SK-N-SH (cell line): ENCODE measurements at regions not wholly inside any gene's neighbourhood (a gene's known extent, or its start where the extent isn't known, plus 50 kb on each side); places are given as distances from the start of the nearest gene placed in this dataset.

Source experiments
- CTCF ChIA-PET: fragments of 300-600, 350-600 bp; formaldehyde crosslinking; extraction: SDS; loops from one replicate; lab custom pipeline; 2021; lab: Yijun Ruan, JAX
- POLR2A ChIA-PET: fragments of 350-600 bp; sonication (Branson Sonifier 250); formaldehyde crosslinking; extraction: SDS; loops from one replicate; lab custom pipeline; 2020; ENCODE audit warnings: antibody characterized with exemption, inconsistent platforms; lab: Yijun Ruan, JAX
- DNase-seq: peaks from one replicate; pipeline ENCODE4 v3.0.0; 2012
- H2AFZ ChIP-seq: fragments of 200-600 bp; sonication (generic); 2 replicates; pipeline ENCODE4 v1.8.1; 2016; ENCODE audit warnings: antibody characterized with exemption, mild to moderate bottlenecking, low read depth
- H3F3A ChIP-seq: fragments of 200-600 bp; sonication (generic); replicated peaks from 2 replicates; pipeline ENCODE3; 2016; ENCODE audit warnings: antibody characterized with exemption, mild to moderate bottlenecking; ENCODE audit not compliant: insufficient read depth
- H3K27ac ChIP-seq, 2 experiments: fragments of 200-500 bp in 1 of 2; fragments of 200-600 bp in 1 of 2; sonication (Bioruptor generic) in 1 of 2; sonication (generic), shearing (Covaris generic) in 1 of 2; 2 replicates each; pipeline versions ENCODE4 v1.5.1 to v1.6.1; 2014 to 2016; ENCODE audit warnings: low read depth in 2 of 2, inconsistent platforms in 1 of 2, low read length in 1 of 2, mild to moderate bottlenecking in 1 of 2, mixed read lengths in 1 of 2
- H3K27me3 ChIP-seq: fragments of 200-600 bp; sonication (generic), shearing (Covaris generic); 2 replicates; pipeline ENCODE4 v1.6.1; 2016; ENCODE audit warnings: mixed run types; ENCODE audit not compliant: insufficient read depth
- H3K36me3 ChIP-seq, 2 experiments: fragments of 200-500 bp in 1 of 2; fragments of 200-600 bp in 1 of 2; sonication (Bioruptor generic) in 1 of 2; sonication (generic) in 1 of 2; replicated peaks in 1 of 2; 2 replicates each; pipeline versions ENCODE3 to v1.5.1; 2014 to 2016; ENCODE audit warnings: low read length in 1 of 2, mild to moderate bottlenecking in 1 of 2; ENCODE audit not compliant: insufficient read depth in 2 of 2, control insufficient read depth in 1 of 2
- H3K4me1 ChIP-seq, 2 experiments: fragments of 200-500 bp in 1 of 2; fragments of 200-600 bp in 1 of 2; sonication (Bioruptor generic) in 1 of 2; sonication (generic), shearing (Covaris generic) in 1 of 2; 2 replicates each; pipeline versions ENCODE4 v1.5.1 to v1.6.1; 2014 to 2016; ENCODE audit warnings: low read depth in 1 of 2, low read length in 1 of 2, mixed run types in 1 of 2; ENCODE audit not compliant: insufficient read depth in 2 of 2, control insufficient read depth in 1 of 2
- H3K4me2 ChIP-seq: fragments of 200-600 bp; sonication (generic), shearing (Covaris generic); 2 replicates; pipeline ENCODE4 v1.6.1; 2017; ENCODE audit warnings: mixed run types
- H3K4me3 ChIP-seq, 2 experiments: fragments of 200-500 bp in 1 of 2; fragments of 200-600 bp in 1 of 2; sonication (Bioruptor generic) in 1 of 2; sonication (generic), shearing (Covaris generic) in 1 of 2; 2 replicates each; pipeline versions ENCODE4 v1.5.1 to v1.8.1; 2014 to 2016; ENCODE audit warnings: low read depth in 2 of 2, inconsistent platforms in 1 of 2, low read length in 1 of 2, mild to moderate bottlenecking in 1 of 2, mixed read lengths in 1 of 2, moderate library complexity in 1 of 2
- H3K79me2 ChIP-seq: fragments of 200-600 bp; sonication (generic); 2 replicates; pipeline ENCODE4 v1.8.1; 2017; ENCODE audit warnings: mild to moderate bottlenecking; ENCODE audit not compliant: insufficient read depth
- H3K9ac ChIP-seq: fragments of 200-600 bp; sonication (generic); 2 replicates; pipeline ENCODE4 v1.6.1; 2017; ENCODE audit warnings: mixed run types
- H3K9me2 ChIP-seq: fragments of 200-600 bp; sonication (generic); 2 replicates; pipeline ENCODE4 v1.6.1; 2017; ENCODE audit warnings: mixed run types
- H3K9me3 ChIP-seq: fragments of 200-600 bp; sonication (generic); 2 replicates; pipeline ENCODE4 v1.6.1; 2017; ENCODE audit warnings: mixed run types, mild to moderate bottlenecking, moderate library complexity
- H4K20me1 ChIP-seq: fragments of 200-600 bp; sonication (generic); 2 replicates; pipeline ENCODE4 v1.6.1; 2017; ENCODE audit warnings: mild to moderate bottlenecking, mixed run types; ENCODE audit not compliant: insufficient read depth
- CHD2 ChIP-seq: fragments of 150-350 bp; IDR thresholded peaks from 2 replicates; pipeline ENCODE4 v1.6.1; 2018; ENCODE audit warnings: low read length; ENCODE audit not compliant: partially characterized antibody
- ELF1 ChIP-seq: IDR thresholded peaks from 2 replicates; pipeline ENCODE4 v1.4.0; 2012
- FOSL2 ChIP-seq: IDR thresholded peaks from 2 replicates; pipeline ENCODE4 v1.4.0; 2012; ENCODE audit warnings: low read depth, mild to moderate bottlenecking, moderate library complexity, borderline replicate concordance
- FOXJ3 ChIP-seq: sonication (generic); formaldehyde crosslinking; IDR thresholded peaks from 2 replicates; pipeline ENCODE4 v1.5.1; 2020; ENCODE audit warnings: mild to moderate bottlenecking, missing genetic modification reagents
- GABPA ChIP-seq: IDR thresholded peaks from 2 replicates; pipeline ENCODE4 v1.4.0; 2012; ENCODE audit warnings: low read depth, mild to moderate bottlenecking
- MAX ChIP-seq: IDR thresholded peaks from 2 replicates; pipeline ENCODE4 v1.4.0; 2012; ENCODE audit warnings: low read depth
- MEF2A ChIP-seq: IDR thresholded peaks from 2 replicates; pipeline ENCODE4 v1.4.0; 2012; ENCODE audit warnings: low read depth, borderline replicate concordance
- MXI1 ChIP-seq: IDR thresholded peaks from 2 replicates; pipeline ENCODE4 v1.6.1; 2012; ENCODE audit warnings: mild to moderate bottlenecking, low read depth, low read length, improper control_type of control experiment
- PBX3 ChIP-seq: IDR thresholded peaks from 2 replicates; pipeline ENCODE4; 2012
- RAD21 ChIP-seq: IDR thresholded peaks from 2 replicates; pipeline ENCODE4 v1.6.1; 2012; ENCODE audit warnings: mild to moderate bottlenecking, low read length
- RXRA ChIP-seq: IDR thresholded peaks from 2 replicates; pipeline ENCODE4 v1.4.0; 2012; ENCODE audit warnings: low read depth, mild to moderate bottlenecking, borderline replicate concordance
- SIN3A ChIP-seq: IDR thresholded peaks from 2 replicates; pipeline ENCODE4 v1.6.1; 2012; ENCODE audit warnings: low read depth, mild to moderate bottlenecking, low read length, moderate library complexity, borderline replicate concordance
- TAF1 ChIP-seq: IDR thresholded peaks from 2 replicates; pipeline ENCODE4 v1.6.1; 2012; ENCODE audit warnings: low read depth, mild to moderate bottlenecking, low read length, moderate library complexity, borderline replicate concordance
- YY1 ChIP-seq: IDR thresholded peaks from 2 replicates; pipeline ENCODE4 v1.4.0; 2012; ENCODE audit warnings: low read depth, mild to moderate bottlenecking
- WGBS: methylation state at CpG from one replicate; pipeline ENCODE4 v1.1.6; 2017; ENCODE audit warnings: low lambda C conversion rate; 5-methylcytosine and 5-hydroxymethylcytosine counted together
- TF ChIP-seq, protein P1 (sequence below): fragments of 200-600 bp; sonication (generic); IDR thresholded peaks from 2 replicates; pipeline ENCODE4 v1.6.1; 2017; ENCODE audit warnings: antibody characterized with exemption, mild to moderate bottlenecking, moderate library complexity

DNA sequence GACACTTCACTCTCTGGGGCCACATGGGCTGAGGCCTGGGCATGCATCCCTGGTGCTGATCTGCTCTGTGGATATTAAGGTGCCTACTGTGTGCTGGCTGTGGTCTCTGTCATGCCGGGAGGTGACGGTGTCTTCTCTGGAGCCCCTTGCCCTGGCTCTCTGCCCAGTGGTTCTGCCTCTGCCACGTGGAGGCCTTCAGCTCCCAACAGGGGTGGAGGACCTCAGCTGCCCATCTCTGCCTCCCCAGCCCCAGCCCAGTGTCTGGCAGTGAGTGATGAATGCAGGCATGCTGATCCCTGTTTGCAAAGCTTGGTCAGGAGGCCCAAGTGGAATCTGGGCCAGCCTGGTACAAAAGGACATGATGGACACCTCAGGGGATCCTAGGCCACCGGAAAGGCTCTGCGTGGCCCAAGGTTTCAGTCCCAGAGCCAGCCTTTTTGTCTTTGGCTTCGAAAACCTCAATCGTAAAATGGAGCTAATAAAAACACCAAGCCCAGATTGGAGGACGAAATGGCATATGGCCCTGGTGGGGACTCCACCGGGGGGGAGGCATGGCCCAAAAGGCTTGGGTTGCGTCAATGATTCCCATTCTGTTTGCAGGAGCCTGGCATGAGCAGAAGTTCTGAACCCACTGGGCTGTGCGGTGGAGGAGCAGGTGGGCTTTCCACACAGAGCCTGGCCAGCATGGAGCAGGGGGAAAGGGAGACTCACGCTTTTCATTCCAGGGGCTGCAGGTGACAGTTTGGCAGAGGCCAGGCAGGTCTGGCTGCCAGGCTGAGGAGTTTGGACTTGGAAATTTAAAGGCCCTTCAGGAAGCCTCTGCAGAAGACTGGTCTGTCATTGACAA is 54.7 kb upstream of the KLF13 start:
- peak; percentile 12 for DNase-seq
- Histone ChIP-seq H3K4me2 (no peak overlapping the region), H3K27me3 (no peaks in the 10 kb centered on the region), H3K9ac (no peak overlapping the region), H3K9me2 (no peaks in the 10 kb centered on the region), H2AFZ (no peak overlapping the region), H3F3A (no peaks in the 10 kb centered on the region), H3K9me3 (no peaks in the 10 kb centered on the region), H3K79me2 (no peaks in the 10 kb centered on the region), H4K20me1 (no peaks in the 10 kb centered on the region), H3K27ac (no peak overlapping the region), H3K4me3 (no peak overlapping the region), H3K36me3 (no peaks in the 10 kb centered on the region), H3K4me1 (peaks cover 0 to 19% of the 10 kb centered on the region in 2 experiments; a peak in 1 of 4 replicates)
- ChIA-PET CTCF (interaction anchor here (0.6 to 2.3 kb wide), 2 partner anchors 30 to 57 kb away, joined by 3 to 7 read pairs; no protein-coding TSS in a partner anchor), POLR2A (no interaction called here)
- TF ChIP-seq RAD21: no peak
- TF ChIP-seq CHD2: no peak
- no peak for TF ChIP-seq RXRA
- TF ChIP-seq YY1: no peak
- no peak for TF ChIP-seq PBX3
- no peak for TF ChIP-seq SIN3A
- TF ChIP-seq MAX: no peak
- no peak for TF ChIP-seq FOSL2
- no peak for TF ChIP-seq GABPA
- no peak for TF ChIP-seq ELF1
- TF ChIP-seq, protein P1, sequence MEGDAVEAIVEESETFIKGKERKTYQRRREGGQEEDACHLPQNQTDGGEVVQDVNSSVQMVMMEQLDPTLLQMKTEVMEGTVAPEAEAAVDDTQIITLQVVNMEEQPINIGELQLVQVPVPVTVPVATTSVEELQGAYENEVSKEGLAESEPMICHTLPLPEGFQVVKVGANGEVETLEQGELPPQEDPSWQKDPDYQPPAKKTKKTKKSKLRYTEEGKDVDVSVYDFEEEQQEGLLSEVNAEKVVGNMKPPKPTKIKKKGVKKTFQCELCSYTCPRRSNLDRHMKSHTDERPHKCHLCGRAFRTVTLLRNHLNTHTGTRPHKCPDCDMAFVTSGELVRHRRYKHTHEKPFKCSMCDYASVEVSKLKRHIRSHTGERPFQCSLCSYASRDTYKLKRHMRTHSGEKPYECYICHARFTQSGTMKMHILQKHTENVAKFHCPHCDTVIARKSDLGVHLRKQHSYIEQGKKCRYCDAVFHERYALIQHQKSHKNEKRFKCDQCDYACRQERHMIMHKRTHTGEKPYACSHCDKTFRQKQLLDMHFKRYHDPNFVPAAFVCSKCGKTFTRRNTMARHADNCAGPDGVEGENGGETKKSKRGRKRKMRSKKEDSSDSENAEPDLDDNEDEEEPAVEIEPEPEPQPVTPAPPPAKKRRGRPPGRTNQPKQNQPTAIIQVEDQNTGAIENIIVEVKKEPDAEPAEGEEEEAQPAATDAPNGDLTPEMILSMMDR: no peak
- TF ChIP-seq TAF1: no peak
- no peak for TF ChIP-seq MXI1
- no peak for TF ChIP-seq FOXJ3 (CRISPR knock-in tag)
- no peak for TF ChIP-seq MEF2A
- WGBS: 77% methylated on average over 9 of the region's 12 CpGs
